GM18520 (cell line): ENCODE measurements at regions not wholly inside any gene's neighbourhood (a gene's known extent, or its start where the extent isn't known, plus 50 kb on each side); places are given as distances from the start of the nearest gene placed in this dataset.

Experiments
- ATAC-seq: cut with Tn5 transposase; IDR thresholded peaks from one replicate; pipeline ENCODE4 v1.9.1; 2021; ENCODE audit not compliant: unreplicated experiment

- ATAC-seq = no peak
These were observed 412.2 kb upstream of the TSHZ3 start for GRCh38 chr19:31761281-31761913.

GRCh38 chr19:31770223-31770622 lies 421.0 kb upstream of the TSHZ3 start:
- no peak for ATAC-seq

- no peak for ATAC-seq
These were observed 423.7 kb upstream of the TSHZ3 start for GRCh38 chr19:31772915-31773314.

GRCh38 chr19:31781542-31781941 lies 432.3 kb upstream of the TSHZ3 start:
- no peak for ATAC-seq

GRCh38 chr19:31783592-31783991 lies 434.4 kb upstream of the TSHZ3 start:
- ATAC-seq = no peak

GRCh38 chr19:31784671-31785101 lies 435.4 kb upstream of the TSHZ3 start:
- ATAC-seq = no peak

GRCh38 chr19:31801611-31802010 lies 452.4 kb upstream of the TSHZ3 start:
- ATAC-seq = no peak

GRCh38 chr19:31803835-31804446 lies 454.7 kb upstream of the TSHZ3 start:
- no peak for ATAC-seq

- ATAC-seq = no peak
These were observed 455.4 kb upstream of the TSHZ3 start for GRCh38 chr19:31804668-31805067.

GRCh38 chr19:31810536-31811109 lies 461.4 kb upstream of the TSHZ3 start:
- no peak for ATAC-seq

- ATAC-seq = no peak
These were observed 468.9 kb upstream of the TSHZ3 start for GRCh38 chr19:31817971-31818797.

- no peak for ATAC-seq
These were observed 469.5 kb upstream of the TSHZ3 start for GRCh38 chr19:31818798-31819105.

GRCh38 chr19:31819837-31820236 lies 470.6 kb upstream of the TSHZ3 start:
- ATAC-seq = no peak

- no peak for ATAC-seq
These were observed 472.1 kb upstream of the TSHZ3 start for GRCh38 chr19:31821346-31821745.

- ATAC-seq = no peak
These were observed 476.2 kb upstream of the TSHZ3 start for GRCh38 chr19:31825134-31826094.

- ATAC-seq = no peak
These were observed 477.1 kb upstream of the TSHZ3 start for GRCh38 chr19:31826325-31826724.

GRCh38 chr19:31831421-31832175 lies 482.4 kb upstream of the TSHZ3 start:
- no peak for ATAC-seq

GRCh38 chr19:31832176-31832548 lies 482.9 kb upstream of the TSHZ3 start:
- ATAC-seq = no peak

- ATAC-seq = no peak
These were observed 484.8 kb upstream of the TSHZ3 start for GRCh38 chr19:31834070-31834469.

GRCh38 chr19:31838163-31838815 lies 489.1 kb upstream of the TSHZ3 start:
- no peak for ATAC-seq
